ENCODE measurements at regions not wholly inside any gene's neighbourhood (a gene's known extent, or its start where the extent isn't known, plus 50 kb on each side); places are given as distances from the start of the nearest gene placed in this dataset.
"Not testable (repeated sequence)": the region's sequence is repeated elsewhere in the genome, so short reads cannot be mapped to it uniquely, and the experiment has no call there.

- intact Hi-C loops (cut with DNase I), result no loop called here
Measured at GRCh38 chr3:10732292-10732691, 83.7 kb upstream of the SLC6A11 start.

GRCh38 chr3:10733297-10733696 lies 82.7 kb upstream of the SLC6A11 start:
- no peak overlapping the region for H3K27ac ChIP-seq (ENCODE audit: low read depth in 2 of 2, low read length in 2 of 2)
- TF ChIP-seq, protein P1, sequence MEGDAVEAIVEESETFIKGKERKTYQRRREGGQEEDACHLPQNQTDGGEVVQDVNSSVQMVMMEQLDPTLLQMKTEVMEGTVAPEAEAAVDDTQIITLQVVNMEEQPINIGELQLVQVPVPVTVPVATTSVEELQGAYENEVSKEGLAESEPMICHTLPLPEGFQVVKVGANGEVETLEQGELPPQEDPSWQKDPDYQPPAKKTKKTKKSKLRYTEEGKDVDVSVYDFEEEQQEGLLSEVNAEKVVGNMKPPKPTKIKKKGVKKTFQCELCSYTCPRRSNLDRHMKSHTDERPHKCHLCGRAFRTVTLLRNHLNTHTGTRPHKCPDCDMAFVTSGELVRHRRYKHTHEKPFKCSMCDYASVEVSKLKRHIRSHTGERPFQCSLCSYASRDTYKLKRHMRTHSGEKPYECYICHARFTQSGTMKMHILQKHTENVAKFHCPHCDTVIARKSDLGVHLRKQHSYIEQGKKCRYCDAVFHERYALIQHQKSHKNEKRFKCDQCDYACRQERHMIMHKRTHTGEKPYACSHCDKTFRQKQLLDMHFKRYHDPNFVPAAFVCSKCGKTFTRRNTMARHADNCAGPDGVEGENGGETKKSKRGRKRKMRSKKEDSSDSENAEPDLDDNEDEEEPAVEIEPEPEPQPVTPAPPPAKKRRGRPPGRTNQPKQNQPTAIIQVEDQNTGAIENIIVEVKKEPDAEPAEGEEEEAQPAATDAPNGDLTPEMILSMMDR (IDR thresholded peaks at IDR 0.05; ENCODE audit: borderline replicate concordance, extremely low read depth, insufficient read depth), result no peak
- H3K9me3 ChIP-seq (ENCODE audit: control insufficient read depth in 2 of 3, insufficient read depth in 1 of 3, low read length in 3 of 3), result peaks cover 0 to 11% (median 2%) of the 10 kb centered on the region in 3 donors
- H3K27me3 ChIP-seq (ENCODE audit: control insufficient read depth, insufficient read depth, low read length), result no peaks in the 10 kb centered on the region
- intact Hi-C loops (cut with DNase I), result no loop called here
- H3K36me3 ChIP-seq (ENCODE audit: control insufficient read depth in 2 of 3, insufficient read depth in 3 of 3, low read length in 3 of 3), result no peaks in the 10 kb centered on the region
- no peak for DNase-seq
- H3K9ac ChIP-seq (ENCODE audit: low read length in 3 of 3), result no peak overlapping the region
- FAIRE-seq, result no peak
- no peaks in the 10 kb centered on the region for H3K4me1 ChIP-seq (ENCODE audit: control insufficient read depth in 2 of 3, insufficient read depth in 2 of 3, low read depth in 1 of 3, low read length in 3 of 3)
- no peak overlapping the region for H3K4me3 ChIP-seq (ENCODE audit: low read length in 3 of 3)

More at GRCh38 chr3:10732292-10732691, 83.7 kb upstream of the SLC6A11 start:
- Histone ChIP-seq H3K4me3 (ENCODE audit: low read length in 3 of 3) (no peak overlapping the region), H3K36me3 (ENCODE audit: control insufficient read depth in 2 of 3, insufficient read depth in 3 of 3, low read length in 3 of 3) (no peaks in the 10 kb centered on the region), H3K27me3 (ENCODE audit: control insufficient read depth, insufficient read depth, low read length) (no peaks in the 10 kb centered on the region), H3K4me1 (ENCODE audit: control insufficient read depth in 2 of 3, insufficient read depth in 2 of 3, low read depth in 1 of 3, low read length in 3 of 3) (no peaks in the 10 kb centered on the region), H3K9me3 (ENCODE audit: control insufficient read depth in 2 of 3, insufficient read depth in 1 of 3, low read length in 3 of 3) (peaks cover 0 to 11% (median 2%) of the 10 kb centered on the region in 3 donors), H3K27ac (ENCODE audit: low read depth in 2 of 2, low read length in 2 of 2) (no peak overlapping the region), H3K9ac (ENCODE audit: low read length in 3 of 3) (no peak overlapping the region)
- TF ChIP-seq, protein P1 (IDR thresholded peaks at IDR 0.05; ENCODE audit: borderline replicate concordance, extremely low read depth, insufficient read depth), result no peak
- no peak for FAIRE-seq
- no peak for DNase-seq

DNA sequence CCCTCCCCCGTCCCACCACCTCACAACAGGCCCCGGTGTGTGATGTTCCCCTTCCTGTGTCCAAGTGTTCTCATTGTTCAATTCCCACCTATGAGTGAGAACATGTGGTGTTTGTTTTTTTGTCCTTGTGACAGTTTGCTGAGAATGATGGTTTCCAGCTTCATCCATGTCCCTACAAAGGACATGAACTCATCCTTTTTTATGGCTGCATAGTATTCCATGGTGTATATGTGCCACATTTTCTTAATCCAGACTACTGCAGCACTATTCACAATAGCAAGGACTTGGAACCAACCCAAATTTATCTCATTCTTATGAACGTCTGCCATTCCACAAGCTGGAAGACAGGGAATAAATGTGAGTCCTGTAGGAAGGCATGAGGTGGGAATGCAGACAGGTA lies 79.6 kb upstream of the SLC6A11 start:
- FAIRE-seq; H3K4me1 ChIP-seq (ENCODE audit: control insufficient read depth in 2 of 3, insufficient read depth in 2 of 3, low read depth in 1 of 3, low read length in 3 of 3); H3K27me3 ChIP-seq (ENCODE audit: control insufficient read depth, insufficient read depth, low read length); DNase-seq; H3K4me3 ChIP-seq (ENCODE audit: low read length in 3 of 3); H3K9ac ChIP-seq (ENCODE audit: low read length in 3 of 3); H3K36me3 ChIP-seq (ENCODE audit: control insufficient read depth in 2 of 3, insufficient read depth in 3 of 3, low read length in 3 of 3); H3K27ac ChIP-seq (ENCODE audit: low read depth in 2 of 2, low read length in 2 of 2): not testable (repeated sequence)
- H3K9me3 ChIP-seq (ENCODE audit: control insufficient read depth in 2 of 3, insufficient read depth in 1 of 3, low read length in 3 of 3), result peaks cover 0 to 11% (median 2%) of the 10 kb centered on the region in 3 donors
- intact Hi-C loops (cut with DNase I), result loop anchor here (5.0 kb wide), 1 partner anchor 389 kb away; no protein-coding TSS in a partner anchor

GRCh38 chr3:10737785-10738184 lies 78.2 kb upstream of the SLC6A11 start:
- Histone ChIP-seq H3K27ac (ENCODE audit: low read depth in 2 of 2, low read length in 2 of 2) (no peak overlapping the region), H3K9me3 (ENCODE audit: control insufficient read depth in 2 of 3, insufficient read depth in 1 of 3, low read length in 3 of 3) (peaks cover 0 to 11% (median 2%) of the 10 kb centered on the region in 3 donors), H3K4me3 (ENCODE audit: low read length in 3 of 3) (no peak overlapping the region), H3K9ac (ENCODE audit: low read length in 3 of 3) (no peak overlapping the region), H3K27me3 (ENCODE audit: control insufficient read depth, insufficient read depth, low read length) (no peaks in the 10 kb centered on the region), H3K36me3 (ENCODE audit: control insufficient read depth in 2 of 3, insufficient read depth in 3 of 3, low read length in 3 of 3) (no peaks in the 10 kb centered on the region), H3K4me1 (ENCODE audit: control insufficient read depth in 2 of 3, insufficient read depth in 2 of 3, low read depth in 1 of 3, low read length in 3 of 3) (peaks cover 0 to 2% (median 0%) of the 10 kb centered on the region in 3 donors)
- FAIRE-seq (no peak), DNase-seq (no peak)
- TF ChIP-seq, protein P1 (IDR thresholded peaks at IDR 0.05; ENCODE audit: borderline replicate concordance, extremely low read depth, insufficient read depth), result no peak
- intact Hi-C loops (cut with DNase I), result loop anchor here (5.0 kb wide), 1 partner anchor 390 kb away; no protein-coding TSS in a partner anchor

All from kidney (tissue), 13 donors.